ENCODE measurements at regions not wholly inside any gene's neighbourhood (a gene's known extent, or its start where the extent isn't known, plus 50 kb on each side); places are given as distances from the start of the nearest gene placed in this dataset.

- no peak overlapping the region for H3K9ac ChIP-seq (ENCODE audit: low read length)
- peaks cover 3% of the 10 kb centered on the region for H3K9me3 Mint-ChIP-seq (ENCODE audit: insufficient read depth)
- ATAC-seq (ENCODE audit: low read depth), result no peak
- H3K4me1 Mint-ChIP-seq, result no peaks in the 10 kb centered on the region
- peaks cover 19% of the 10 kb centered on the region for H3K27me3 Mint-ChIP-seq
- H3K4me3 ChIP-seq (ENCODE audit: control extremely low read depth in 1 of 5, extremely low read depth in 1 of 5, insufficient read depth in 1 of 5, low read depth in 2 of 5, low read length in 4 of 5), result no peak overlapping the region
- no peaks in the 10 kb centered on the region for H3K4me1 ChIP-seq (ENCODE audit: control insufficient read depth in 2 of 2, insufficient read depth in 2 of 2, low read length in 2 of 2)
- no peak overlapping the region for H3K4me3 Mint-ChIP-seq
- no peaks in the 10 kb centered on the region for H3K27me3 ChIP-seq (replicated peaks in 1 of 4; ENCODE audit: control extremely low read depth in 1 of 4, control insufficient read depth in 3 of 4, insufficient read depth in 4 of 4, low read length in 3 of 4)
- WGBS (ENCODE audit: insufficient coverage), result 71% methylated on average over 1 of the region's 2 CpGs
- no peaks in the 10 kb centered on the region for H3K36me3 ChIP-seq (replicated peaks in 1 of 2; ENCODE audit: control extremely low read depth in 1 of 2, control insufficient read depth in 1 of 2, extremely low read depth in 1 of 2, insufficient read depth in 2 of 2, low read length in 1 of 2)
- H3K4me2 ChIP-seq (replicated peaks; ENCODE audit: low read depth, low read length, poor library complexity, severe bottlenecking), result no peak overlapping the region
- H2AFZ ChIP-seq (ENCODE audit: insufficient read depth, low read depth, low read length, poor library complexity, severe bottlenecking), result no peak overlapping the region
- TF ChIP-seq CTCF (IDR thresholded peaks at IDR 0.05) (no peak), EZH2 (IDR thresholded peaks at IDR 0.05; ENCODE audit: borderline replicate concordance, insufficient read depth, low read depth, low read length, poor library complexity, severe bottlenecking) (no peak)
- intact Hi-C loops (cut with micrococcal nuclease), result no loop called here
- H3K9me3 ChIP-seq (ENCODE audit: control extremely low read depth in 1 of 3, control insufficient read depth in 2 of 3, insufficient read depth in 1 of 3, low read length in 2 of 3), result no peaks in the 10 kb centered on the region
- H3K79me2 ChIP-seq (ENCODE audit: control insufficient read depth, insufficient read depth, low read length), result no peaks in the 10 kb centered on the region
- ChIA-PET POLR2A (no interaction called here), CTCF (no interaction called here)
- H3K27ac ChIP-seq (ENCODE audit: low read length in 2 of 2), result no peak overlapping the region
- no peak overlapping the region for H3K27ac Mint-ChIP-seq
- no peaks in the 10 kb centered on the region for H4K20me1 ChIP-seq (ENCODE audit: control insufficient read depth, insufficient read depth, low read length, poor library complexity, severe bottlenecking)
- DNase-seq, result no peak
Observed at GRCh38 chr3:171516765-171517164, 56.6 kb upstream of the TNIK start.

- Histone ChIP-seq H3K4me3 (ENCODE audit: control extremely low read depth in 1 of 5, extremely low read depth in 1 of 5, insufficient read depth in 1 of 5, low read depth in 2 of 5, low read length in 4 of 5) (no peak overlapping the region), H3K27me3 (replicated peaks in 1 of 4; ENCODE audit: control extremely low read depth in 1 of 4, control insufficient read depth in 3 of 4, insufficient read depth in 4 of 4, low read length in 3 of 4) (no peaks in the 10 kb centered on the region), H3K79me2 (ENCODE audit: control insufficient read depth, insufficient read depth, low read length) (no peaks in the 10 kb centered on the region), H3K4me1 (ENCODE audit: control insufficient read depth in 2 of 2, insufficient read depth in 2 of 2, low read length in 2 of 2) (no peaks in the 10 kb centered on the region), H3K36me3 (replicated peaks in 1 of 2; ENCODE audit: control extremely low read depth in 1 of 2, control insufficient read depth in 1 of 2, extremely low read depth in 1 of 2, insufficient read depth in 2 of 2, low read length in 1 of 2) (no peaks in the 10 kb centered on the region), H3K4me2 (replicated peaks; ENCODE audit: low read depth, low read length, poor library complexity, severe bottlenecking) (no peak overlapping the region), H2AFZ (ENCODE audit: insufficient read depth, low read depth, low read length, poor library complexity, severe bottlenecking) (no peak overlapping the region), H3K27ac (ENCODE audit: low read length in 2 of 2) (no peak overlapping the region), H3K9me3 (ENCODE audit: control extremely low read depth in 1 of 3, control insufficient read depth in 2 of 3, insufficient read depth in 1 of 3, low read length in 2 of 3) (no peaks in the 10 kb centered on the region), H4K20me1 (ENCODE audit: control insufficient read depth, insufficient read depth, low read length, poor library complexity, severe bottlenecking) (no peaks in the 10 kb centered on the region), H3K9ac (ENCODE audit: low read length) (no peak overlapping the region)
- Mint-ChIP-seq H3K27ac (no peak overlapping the region), H3K9me3 (ENCODE audit: insufficient read depth) (peaks cover 1% of the 10 kb centered on the region), H3K4me1 (no peaks in the 10 kb centered on the region), H3K27me3 (peaks cover 19% of the 10 kb centered on the region), H3K4me3 (no peak overlapping the region)
- TF ChIP-seq EZH2 (IDR thresholded peaks at IDR 0.05; ENCODE audit: borderline replicate concordance, insufficient read depth, low read depth, low read length, poor library complexity, severe bottlenecking) (no peak), CTCF (IDR thresholded peaks at IDR 0.05) (no peak)
- DNase-seq (no peak), ATAC-seq (ENCODE audit: low read depth) (no peak)
- intact Hi-C loops (cut with micrococcal nuclease), result no loop called here
- POLR2A ChIA-PET, result no interaction called here
- CTCF ChIA-PET, result no interaction called here
- WGBS (ENCODE audit: insufficient coverage), result no CpG with 5 or more reads among the region's 2 CpGs
Observed at GRCh38 chr3:171514466-171514865, 54.3 kb upstream of the TNIK start.
